HG02610 (cell line): ENCODE measurements at regions not wholly inside any gene's neighbourhood (a gene's known extent, or its start where the extent isn't known, plus 50 kb on each side); places are given as distances from the start of the nearest gene placed in this dataset.
"Not testable (repeated sequence)": the region's sequence is repeated elsewhere in the genome, so short reads cannot be mapped to it uniquely, and the experiment has no call there.

ENCODE experiments used
- ATAC-seq: cut with Tn5 transposase; IDR thresholded peaks from one replicate; pipeline ENCODE4 v1.9.1; 2021; ENCODE audit warnings: mild to moderate bottlenecking, moderate library complexity; ENCODE audit not compliant: unreplicated experiment

DNA sequence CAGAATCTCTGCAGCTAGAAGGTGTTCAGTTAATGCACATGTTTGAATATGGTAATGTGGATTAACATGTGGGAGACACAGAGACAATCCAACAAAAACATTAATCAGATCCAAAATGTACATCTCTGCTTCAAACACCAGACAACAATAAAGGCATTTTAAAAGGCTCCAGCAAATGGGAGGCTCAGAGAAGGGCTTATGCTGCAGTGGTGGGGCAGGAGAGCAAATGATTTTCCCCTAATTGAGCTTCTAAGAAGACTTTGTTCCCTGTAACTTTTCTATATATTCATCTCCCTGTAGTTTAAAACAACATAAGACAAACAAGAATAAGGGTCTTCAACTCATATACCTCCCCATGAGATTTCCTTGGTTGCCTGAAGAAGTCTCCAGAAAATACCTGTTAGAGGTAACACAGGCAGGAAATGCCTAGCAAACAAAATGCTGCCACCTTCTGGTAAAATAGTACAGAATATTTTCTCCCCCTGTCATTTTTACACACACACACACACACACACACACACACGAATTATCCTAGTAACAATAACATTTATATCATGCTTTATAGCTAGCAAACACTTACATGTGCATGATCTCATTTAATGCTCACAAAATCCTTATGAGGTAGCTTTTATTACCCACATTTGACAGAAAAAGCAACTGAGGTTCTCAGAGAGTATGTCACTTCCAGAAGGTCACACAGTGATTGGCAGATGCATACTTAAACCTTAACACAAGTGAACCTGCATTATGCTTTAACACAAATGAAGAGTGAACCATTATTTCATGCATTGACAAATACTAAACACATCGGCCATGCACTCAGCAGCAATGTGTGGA, 123.4 kb upstream of the MB21D2 start:
- ATAC-seq, result no peak

DNA sequence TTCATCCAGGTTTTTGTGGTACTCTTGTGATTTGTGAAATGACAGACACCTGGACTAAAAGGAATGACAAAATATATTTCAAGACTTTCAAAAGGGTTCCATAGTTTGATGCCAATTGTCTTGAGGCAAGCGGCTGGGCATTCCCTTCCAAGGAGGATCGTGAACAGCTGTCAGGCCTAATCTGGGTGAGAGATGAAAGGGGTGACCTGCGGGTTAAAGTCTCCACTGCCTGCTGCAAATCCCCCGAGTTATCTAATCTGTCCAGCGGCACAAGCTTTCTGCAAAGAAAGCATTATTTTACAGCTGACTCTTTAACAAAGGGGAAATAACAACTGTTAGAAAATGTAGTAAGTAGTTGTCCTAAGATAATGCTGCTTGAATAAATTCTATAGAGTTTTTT, 128.7 kb upstream of the MB21D2 start:
- ATAC-seq, result no peak

DNA sequence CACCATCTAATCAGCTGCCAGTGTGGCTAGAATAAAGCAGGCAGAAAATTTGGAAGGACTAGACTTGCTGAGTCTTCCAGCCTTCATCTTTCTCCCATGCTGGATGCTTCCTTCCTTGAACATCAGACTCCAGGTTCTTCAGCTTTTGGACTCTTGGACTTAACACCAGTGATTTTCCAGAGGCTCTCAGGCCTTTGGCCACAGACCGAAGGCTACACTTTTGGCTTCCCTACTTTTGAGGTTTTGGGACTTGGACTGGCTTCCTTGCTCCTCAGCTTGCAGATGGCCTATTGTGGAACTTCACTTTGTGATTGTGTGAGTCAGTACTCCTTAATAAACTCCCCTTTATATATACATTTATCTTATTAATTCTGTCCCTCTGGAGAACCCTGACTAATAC, 129.8 kb upstream of the MB21D2 start:
- ATAC-seq, result not testable (repeated sequence)

DNA sequence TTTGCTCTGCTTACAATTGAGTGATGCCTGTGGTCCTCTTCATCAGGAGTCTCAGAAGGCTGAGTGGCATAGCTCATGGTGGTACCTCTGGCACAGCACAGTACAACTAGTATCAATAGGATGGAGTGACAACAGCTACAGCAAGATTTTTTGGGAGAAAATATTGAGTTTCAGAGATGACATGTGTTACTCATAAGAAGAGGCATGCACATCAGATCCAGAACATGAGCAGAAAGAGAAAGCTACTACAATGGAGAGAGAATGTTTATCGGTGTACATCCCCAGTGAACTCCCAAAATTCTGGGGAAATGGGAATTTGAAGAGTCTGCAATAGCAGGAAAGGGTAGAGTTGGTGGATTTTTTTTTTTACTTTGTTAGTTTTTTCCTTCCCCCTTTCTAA, 130.5 kb upstream of the MB21D2 start:
- no peak for ATAC-seq

DNA sequence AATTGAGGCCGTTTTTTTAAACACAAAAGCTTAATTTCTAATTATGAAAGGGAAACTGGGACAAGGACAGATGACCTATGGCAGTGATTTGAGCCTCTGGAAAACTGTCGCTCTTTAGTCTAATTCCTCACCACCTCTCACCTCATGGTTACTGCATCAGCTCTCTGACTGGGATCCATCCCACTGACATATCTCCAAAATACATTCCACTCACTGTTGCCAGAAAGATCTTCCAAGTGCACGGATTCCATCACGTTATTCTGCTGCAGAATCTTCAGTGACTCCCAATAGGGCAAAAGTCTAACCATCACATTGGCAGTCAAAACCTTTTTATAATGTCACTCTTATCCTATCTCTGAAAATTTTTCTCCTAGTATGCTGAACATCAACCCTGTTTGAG, 132.3 kb upstream of the MB21D2 start:
- no peak for ATAC-seq

DNA sequence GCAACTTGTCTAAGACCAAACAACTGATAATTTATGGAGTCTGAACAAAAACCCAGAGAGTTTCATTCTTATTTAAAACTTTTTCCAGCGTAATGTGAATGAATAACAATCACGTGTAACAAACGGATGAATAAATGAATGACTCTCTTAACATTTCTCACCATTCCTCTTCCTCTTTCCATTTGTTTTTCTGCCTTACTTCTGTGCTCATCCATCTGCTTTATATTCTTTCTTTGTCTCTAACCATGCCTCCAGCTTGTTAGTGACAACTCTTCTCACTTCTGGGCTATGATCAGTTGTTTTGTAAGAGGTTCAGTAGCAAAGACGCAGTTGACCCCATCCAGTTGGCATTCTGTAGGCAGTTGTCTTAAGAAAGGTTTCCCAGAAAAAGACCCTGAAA, 133.7 kb upstream of the MB21D2 start:
- no peak for ATAC-seq

DNA sequence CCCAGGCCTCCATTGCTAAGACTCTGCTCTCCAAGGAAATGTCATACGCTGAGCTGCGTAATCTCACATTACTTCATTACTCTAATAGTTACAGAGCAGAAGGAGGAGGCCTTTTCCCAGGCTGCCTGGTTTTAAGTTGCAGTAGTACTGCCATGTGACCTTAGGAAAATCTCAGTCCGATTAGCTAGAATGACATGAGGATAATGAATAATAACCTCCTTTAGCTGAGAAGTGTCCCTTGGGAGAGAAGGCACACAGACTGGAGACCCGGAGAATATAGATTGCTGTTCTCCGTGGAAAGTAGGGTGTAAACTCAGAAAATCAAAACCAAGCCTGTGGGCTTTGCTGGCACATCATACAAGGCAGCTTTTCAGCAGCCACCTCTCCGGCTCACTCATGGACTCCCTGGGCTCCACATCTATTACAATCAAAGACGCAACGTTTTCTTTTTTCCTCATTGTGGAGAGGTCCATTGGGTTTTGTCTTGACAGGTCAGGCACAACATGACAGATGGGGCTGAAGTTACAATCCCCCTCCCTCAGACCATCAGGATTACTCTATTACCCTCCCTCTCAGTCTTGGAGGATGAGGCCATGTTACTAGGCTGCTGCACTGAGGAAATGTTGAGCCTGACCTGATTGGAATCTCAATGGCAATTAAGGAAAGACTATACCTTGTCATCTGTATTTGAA, 134.8 kb upstream of the MB21D2 start:
- no peak for ATAC-seq

DNA sequence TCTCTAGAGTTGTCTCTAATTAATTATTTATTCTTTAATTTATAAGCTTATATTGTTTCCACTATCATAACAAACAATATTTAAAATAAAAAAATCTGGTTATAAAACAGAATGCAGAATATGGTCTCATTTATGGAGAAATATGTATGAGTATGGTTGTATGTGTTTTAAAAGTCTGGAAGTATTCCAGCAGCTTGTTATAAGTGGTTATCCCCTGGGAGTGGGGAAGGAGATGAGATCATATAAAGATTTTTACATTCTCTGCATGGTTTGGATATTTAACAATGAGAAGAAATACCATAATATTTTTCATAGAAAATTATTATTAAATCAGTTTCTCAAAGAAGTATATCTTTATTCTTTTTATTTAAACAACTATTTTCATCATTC, 135.4 kb upstream of the MB21D2 start:
- ATAC-seq, result no peak

DNA sequence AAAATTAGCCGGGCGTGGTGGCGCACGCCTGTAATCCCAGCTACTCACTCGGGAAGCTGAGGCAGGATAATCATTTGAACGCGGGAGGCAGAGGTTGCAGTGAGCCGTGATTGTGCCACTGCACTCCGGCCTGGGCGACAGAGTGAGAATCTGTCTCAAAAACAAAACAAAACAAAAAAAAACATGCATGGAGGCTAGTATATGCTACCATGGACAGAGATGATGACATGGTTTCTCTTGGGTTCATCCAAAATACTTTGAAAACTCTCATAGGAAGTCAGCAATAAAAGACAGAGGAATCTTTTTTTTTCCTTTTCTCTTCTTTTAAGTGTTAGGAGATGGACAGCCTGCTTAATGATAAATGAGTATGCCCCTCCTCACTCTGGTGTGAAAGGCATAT, 137.7 kb upstream of the MB21D2 start:
- no peak for ATAC-seq

DNA sequence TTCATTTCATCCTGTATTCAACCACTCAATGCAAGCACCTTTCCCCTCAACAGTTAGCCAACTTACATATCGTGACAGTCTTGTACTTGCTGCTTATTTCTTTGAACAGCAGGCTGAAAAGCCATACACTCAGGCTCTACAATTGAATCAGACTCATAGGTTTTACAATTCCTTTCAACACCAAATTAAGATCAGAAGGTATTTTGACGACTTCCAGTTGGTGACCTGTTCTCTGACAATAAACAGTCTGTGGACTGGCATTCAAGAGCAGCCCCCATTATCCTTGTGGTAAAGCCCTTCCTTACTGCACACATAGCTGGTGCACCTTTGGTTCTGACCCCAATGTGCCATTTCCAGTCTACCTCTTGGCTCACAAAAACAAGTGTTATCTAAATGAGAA, 140.0 kb upstream of the MB21D2 start:
- no peak for ATAC-seq

DNA sequence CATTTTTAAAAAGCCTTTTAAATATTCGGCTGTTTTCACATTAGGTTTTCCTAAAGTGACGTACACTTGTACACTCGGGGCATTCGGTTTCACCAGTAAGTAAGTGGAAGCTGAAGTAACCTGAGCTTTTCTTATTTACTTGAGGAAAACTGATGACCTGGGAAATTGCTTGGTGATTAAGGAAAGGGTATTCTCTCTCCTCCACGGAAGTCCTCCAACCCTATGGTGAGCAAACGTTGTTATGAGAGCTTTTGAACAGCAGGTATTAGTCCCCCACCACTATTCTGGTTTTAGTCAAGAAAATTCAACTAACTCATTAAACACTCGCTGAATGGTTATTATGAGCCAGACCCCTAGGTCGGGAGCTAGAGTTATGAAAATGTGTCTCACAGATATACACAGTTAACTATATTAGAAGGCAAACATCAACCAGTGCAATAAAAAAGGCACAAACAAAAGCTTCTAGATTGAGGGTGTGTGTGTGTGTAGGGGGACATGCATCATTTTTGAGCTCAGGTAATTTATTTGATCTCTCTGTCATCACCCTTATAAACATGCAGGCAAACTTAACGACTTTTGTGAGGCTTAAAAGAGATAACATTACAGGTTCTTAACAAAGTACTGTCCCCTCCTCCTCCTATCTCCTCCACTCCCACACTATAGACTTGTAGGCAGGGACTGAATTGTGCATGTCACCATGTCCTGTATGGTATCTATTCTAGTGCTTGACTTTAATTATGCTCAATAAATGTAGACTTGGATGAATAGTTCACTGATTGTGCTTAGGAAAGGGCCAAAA, 143.3 kb upstream of the MB21D2 start:
- no peak for ATAC-seq

DNA sequence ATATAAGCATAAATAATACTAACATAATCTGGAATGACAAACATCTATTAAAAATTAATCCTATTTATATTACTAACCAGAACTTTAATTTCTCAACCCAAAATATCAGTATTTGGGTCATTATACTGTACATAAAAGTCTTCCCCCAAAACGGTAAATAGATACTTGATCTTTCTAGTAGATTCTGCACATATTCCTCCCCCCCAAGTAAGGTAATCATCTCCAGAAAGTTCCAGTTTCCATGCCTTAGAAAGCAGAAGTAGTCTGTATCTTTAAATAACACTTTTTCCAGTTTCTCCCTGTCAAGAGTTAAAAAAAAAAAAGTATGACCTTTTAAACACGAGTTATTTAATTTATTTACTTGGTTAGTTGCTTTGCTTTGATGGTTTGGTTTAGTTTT, 150.7 kb upstream of the MB21D2 start:
- no peak for ATAC-seq

DNA sequence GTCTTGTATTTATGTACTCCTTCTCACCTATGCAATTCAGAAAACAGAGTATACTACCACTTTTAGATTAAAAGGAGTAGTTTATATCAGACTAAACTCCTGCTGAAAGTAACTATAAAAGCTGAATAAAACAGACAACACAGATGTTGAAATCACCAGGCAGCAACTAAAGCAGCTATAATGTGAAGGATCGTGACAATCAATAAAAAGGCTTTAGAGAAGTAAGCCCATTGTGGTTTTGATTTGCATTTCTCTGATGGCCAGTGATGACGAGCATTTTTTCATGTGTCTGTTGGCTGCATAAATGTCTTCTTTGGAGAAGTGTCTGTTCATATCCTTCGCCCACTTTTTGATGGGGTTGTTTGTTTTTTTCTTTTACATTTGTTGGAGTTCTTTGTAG, 152.1 kb upstream of the MB21D2 start:
- not testable (repeated sequence) for ATAC-seq

DNA sequence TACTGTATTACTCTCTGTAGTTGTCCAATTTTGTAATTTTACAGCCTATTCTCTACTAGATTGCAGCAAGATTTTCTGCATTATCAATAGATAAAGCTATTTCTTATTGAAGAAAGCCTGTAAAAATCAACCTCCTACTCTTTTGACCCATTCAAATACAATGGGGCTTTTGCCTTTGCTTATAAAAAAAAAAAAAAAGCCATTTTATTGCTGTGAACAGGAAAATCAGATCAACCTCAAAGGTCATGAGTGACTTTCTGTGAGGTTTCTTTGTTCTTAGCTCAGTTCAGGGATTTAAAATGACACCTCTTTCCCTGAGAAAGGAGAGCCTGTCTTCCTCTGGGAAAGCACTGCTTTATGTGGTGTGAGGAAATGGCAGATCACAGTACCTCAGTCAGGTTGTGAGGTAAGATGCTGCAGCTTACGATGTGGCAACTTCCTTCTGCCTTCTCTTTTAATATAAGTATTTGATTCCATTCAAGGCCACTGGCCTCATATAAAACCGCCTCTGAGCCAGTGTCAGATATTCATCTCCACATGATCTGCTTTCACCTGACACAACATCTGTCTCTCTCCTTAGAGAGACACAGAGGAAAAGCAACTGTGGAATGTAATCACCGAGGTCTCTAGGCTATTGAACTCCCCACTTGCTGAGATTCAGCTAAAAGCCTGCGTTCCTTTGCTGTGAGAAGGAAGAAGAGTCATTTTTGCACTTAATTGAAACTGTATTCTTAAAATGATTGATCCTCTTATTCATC, 161.5 kb upstream of the MB21D2 start:
- no peak for ATAC-seq

DNA sequence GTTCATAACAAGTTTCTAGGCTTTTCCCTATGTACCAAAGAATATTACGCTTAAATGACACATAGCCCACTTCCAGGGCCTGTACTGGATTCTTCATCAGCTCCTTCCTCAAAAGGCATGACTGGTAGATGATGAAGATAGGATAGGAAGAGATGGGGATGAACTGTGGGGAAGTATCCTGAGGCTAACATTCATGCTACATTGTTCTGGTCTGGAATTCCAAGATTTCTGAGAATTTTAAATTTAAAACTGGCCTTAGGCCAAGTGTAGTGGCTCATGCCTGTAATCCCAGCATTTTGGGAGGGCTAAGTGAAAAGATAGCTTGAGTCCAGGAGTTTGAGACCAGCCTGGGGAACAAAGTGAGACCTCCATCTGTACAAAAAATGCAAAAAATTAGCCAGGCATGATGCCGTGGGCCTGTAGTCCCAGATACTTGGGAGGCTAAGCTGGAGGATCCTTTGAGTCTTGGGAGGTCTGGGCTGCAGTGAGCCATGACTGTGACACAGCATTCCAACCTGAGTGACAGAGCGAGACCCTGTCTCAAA, 160.1 kb upstream of the PLAAT1 start:
- ATAC-seq, result no peak

DNA sequence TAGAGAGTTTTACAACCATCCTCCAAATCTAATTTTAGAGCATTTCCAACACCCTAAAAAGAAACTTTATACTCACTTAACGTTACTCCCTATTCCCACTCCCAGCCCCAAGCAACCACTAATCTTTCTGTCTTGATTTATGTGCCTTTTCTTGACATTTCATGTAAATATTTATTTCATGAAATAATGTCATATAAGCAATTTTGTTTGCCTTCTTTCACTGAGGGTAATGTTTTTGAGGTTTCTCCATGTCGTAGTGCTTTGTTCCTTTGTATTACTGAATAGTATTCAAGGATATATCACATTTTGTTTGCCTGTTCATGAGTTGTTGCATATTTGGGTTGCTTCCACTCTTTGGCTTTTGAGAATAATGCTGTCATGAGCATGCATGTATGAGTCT, 155.4 kb upstream of the PLAAT1 start:
- no peak for ATAC-seq

DNA sequence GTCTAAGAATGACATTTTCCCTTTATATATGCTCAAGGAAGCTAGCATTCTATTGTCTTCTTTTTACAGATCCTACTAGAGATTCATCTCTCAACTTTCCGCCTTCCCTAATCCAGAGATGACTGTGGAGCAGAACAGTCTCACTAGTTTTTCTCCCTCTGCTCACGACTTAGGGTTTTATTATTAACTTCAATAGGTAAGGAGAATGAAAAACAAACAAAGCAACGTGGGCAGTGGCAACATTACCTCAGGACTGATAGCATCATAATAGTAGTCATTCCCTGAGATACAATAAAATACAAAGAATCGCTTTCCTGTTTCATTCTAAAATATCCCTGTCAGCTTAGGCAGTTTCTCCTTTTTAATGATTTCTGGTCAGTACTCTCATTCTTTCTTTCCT, 154.3 kb upstream of the PLAAT1 start:
- ATAC-seq, result no peak

DNA sequence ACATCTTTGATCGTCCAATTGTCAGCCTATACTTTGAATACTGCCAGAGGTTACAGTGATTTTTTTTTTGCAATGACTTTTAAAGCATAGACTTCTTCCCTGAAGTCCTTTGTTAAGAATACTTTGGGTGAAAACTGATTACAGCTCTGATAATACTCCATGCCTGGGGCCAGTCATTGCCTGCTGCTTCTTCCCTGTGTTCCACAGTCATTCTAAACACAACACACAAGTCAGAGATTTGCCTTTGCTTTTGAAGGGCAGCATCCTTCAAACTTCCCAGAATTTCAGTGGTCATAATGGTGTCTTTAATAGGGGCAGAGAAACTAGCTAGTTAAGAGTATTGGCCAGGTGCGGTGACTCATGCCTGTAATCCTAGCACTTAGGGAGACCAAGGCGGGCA, 153.7 kb upstream of the PLAAT1 start:
- ATAC-seq, result no peak

DNA sequence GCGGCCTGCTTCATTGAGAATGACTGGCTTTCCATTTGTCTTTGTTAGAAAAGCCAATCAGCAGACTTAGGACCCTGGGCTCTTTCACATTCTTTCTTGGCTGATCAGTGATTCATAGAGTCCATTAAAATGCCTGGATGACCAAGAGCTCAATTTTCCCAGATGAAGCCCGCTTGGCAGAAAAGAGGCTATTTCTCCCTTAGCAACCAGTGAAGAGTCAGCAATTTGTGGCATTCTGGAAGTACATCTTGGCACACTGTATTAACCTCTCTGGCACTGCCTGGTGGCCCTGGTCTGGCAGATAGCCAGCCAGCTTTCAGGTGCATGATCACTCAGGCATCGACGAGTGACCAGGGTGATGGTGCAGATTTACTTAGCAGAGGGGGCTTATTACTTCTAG, 145.7 kb upstream of the PLAAT1 start:
- ATAC-seq, result no peak

DNA sequence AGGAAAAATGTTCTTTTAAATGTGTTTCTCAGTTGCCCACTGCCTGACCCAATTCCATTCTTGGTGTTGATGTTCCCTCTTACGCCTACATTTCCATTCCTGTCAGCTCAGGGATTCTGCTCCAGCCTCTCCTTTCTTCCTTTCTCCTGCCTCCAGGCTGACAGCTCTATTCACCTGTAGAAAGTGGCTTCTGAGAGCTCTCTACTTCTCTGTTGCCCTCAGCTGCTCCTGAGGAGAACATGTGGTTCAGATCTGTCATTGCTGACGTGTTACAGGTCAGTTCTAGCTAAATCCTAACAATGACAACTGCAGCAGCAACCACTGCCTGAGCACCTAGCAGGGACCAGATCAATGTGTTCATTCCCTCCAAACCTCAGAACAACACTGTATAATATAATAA, 144.9 kb upstream of the PLAAT1 start:
- ATAC-seq, result no peak
